Hematopoietic multipotent progenitor cell treated with erythropoietin and hydrocortisone succinate and interleukin-3 and kit ligand, for 8 days (in vitro differentiated cells): ENCODE measurements at regions not wholly inside any gene's neighbourhood (a gene's known extent, or its start where the extent isn't known, plus 50 kb on each side); places are given as distances from the start of the nearest gene placed in this dataset.

ENCODE experiments used
- DNase-seq: peaks from one replicate; pipeline ENCODE4 v3.0.0-alpha.2; 2015

GRCh38 chr4:136219592-136220125 lies 1312.6 kb downstream of the PCDH18 start:
- DNase-seq, result no peak

GRCh38 chr4:136203199-136203598 lies 1329.1 kb downstream of the PCDH18 start:
- DNase-seq, result no peak

GRCh38 chr4:136198358-136198757 lies 1333.9 kb downstream of the PCDH18 start:
- no peak for DNase-seq

GRCh38 chr4:136194962-136195361 lies 1337.3 kb downstream of the PCDH18 start:
- DNase-seq, result no peak

GRCh38 chr4:136186650-136187049 lies 1345.6 kb downstream of the PCDH18 start:
- DNase-seq, result no peak

GRCh38 chr4:136183513-136183912 lies 1348.8 kb downstream of the PCDH18 start:
- no peak for DNase-seq

GRCh38 chr4:136156947-136157346 lies 1375.3 kb downstream of the PCDH18 start:
- no peak for DNase-seq

- no peak for DNase-seq
Measured at GRCh38 chr4:136150046-136150445, 1382.2 kb downstream of the PCDH18 start.

GRCh38 chr4:136136601-136137000 lies 1395.7 kb downstream of the PCDH18 start:
- DNase-seq, result no peak

- DNase-seq, result no peak
Measured at GRCh38 chr4:136124251-136124745, 1408.0 kb downstream of the PCDH18 start.

GRCh38 chr4:136121426-136121825 lies 1410.9 kb downstream of the PCDH18 start:
- no peak for DNase-seq

- DNase-seq, result no peak
Measured at GRCh38 chr4:136113921-136114320, 1418.4 kb downstream of the PCDH18 start.

GRCh38 chr4:136112116-136112515 lies 1420.2 kb downstream of the PCDH18 start:
- no peak for DNase-seq

- no peak for DNase-seq
Measured at GRCh38 chr4:136106753-136107152, 1425.5 kb downstream of the PCDH18 start.

GRCh38 chr4:136103616-136104015 lies 1428.7 kb downstream of the PCDH18 start:
- DNase-seq, result no peak

- DNase-seq, result no peak
Measured at GRCh38 chr4:136097676-136098075, 1434.6 kb downstream of the PCDH18 start.

- DNase-seq, result no peak
Measured at GRCh38 chr4:136088211-136088867, 1444.0 kb downstream of the PCDH18 start.

- no peak for DNase-seq
Measured at GRCh38 chr4:136078976-136079375, 1453.3 kb downstream of the PCDH18 start.

GRCh38 chr4:136056748-136057147 lies 1475.5 kb downstream of the PCDH18 start:
- no peak for DNase-seq

- no peak for DNase-seq
Measured at GRCh38 chr4:136055360-136055759, 1476.9 kb downstream of the PCDH18 start.

GRCh38 chr4:136036744-136037143 lies 1495.5 kb downstream of the PCDH18 start:
- no peak for DNase-seq

GRCh38 chr4:136032391-136032790 lies 1499.9 kb downstream of the PCDH18 start:
- DNase-seq, result no peak

- DNase-seq, result no peak
Measured at GRCh38 chr4:136025540-136025939, 1506.8 kb downstream of the PCDH18 start.

- no peak for DNase-seq
Measured at GRCh38 chr4:136017556-136017955, 1514.7 kb downstream of the PCDH18 start.

- no peak for DNase-seq
Measured at GRCh38 chr4:136012220-136012619, 1520.1 kb downstream of the PCDH18 start.
